ENCODE measurements at regions not wholly inside any gene's neighbourhood (a gene's known extent, or its start where the extent isn't known, plus 50 kb on each side); places are given as distances from the start of the nearest gene placed in this dataset.

DNA sequence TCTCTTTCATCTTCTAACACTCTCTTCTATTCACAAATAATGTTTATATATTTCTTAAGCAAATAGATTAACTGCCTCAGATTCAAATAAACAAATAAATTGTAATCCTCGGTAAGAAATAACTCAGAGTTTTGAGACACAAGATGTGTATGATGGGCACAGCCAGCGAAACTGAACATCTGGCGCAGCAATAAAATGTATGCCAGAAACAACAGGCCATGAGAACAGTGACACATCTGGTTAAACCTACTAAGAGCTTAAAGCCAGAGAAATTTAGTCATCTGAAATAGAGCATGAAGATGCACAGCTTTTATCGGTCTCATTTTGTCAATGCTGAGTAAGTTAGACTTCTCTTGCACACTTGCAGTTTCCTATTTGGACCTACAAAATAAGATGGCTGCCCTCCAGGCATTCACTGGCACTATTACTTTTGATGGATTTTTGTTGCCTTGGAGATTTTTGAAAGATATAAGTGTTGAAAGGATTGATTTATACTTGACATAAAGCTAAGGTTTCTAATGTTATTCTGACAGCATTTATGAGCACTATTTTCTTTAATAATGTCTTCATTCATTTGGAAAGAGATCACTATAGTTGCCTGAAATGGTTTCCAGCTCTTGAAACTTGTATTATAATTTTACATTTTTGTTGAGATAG lies 1444.0 kb downstream of the PCDH18 start:
- H3K27me3 ChIP-seq (ENCODE audit: control insufficient read depth, insufficient read depth, low read length) = no peaks in the 10 kb centered on the region
- no peaks in the 10 kb centered on the region for H3K4me1 ChIP-seq
- TF ChIP-seq, protein P1, sequence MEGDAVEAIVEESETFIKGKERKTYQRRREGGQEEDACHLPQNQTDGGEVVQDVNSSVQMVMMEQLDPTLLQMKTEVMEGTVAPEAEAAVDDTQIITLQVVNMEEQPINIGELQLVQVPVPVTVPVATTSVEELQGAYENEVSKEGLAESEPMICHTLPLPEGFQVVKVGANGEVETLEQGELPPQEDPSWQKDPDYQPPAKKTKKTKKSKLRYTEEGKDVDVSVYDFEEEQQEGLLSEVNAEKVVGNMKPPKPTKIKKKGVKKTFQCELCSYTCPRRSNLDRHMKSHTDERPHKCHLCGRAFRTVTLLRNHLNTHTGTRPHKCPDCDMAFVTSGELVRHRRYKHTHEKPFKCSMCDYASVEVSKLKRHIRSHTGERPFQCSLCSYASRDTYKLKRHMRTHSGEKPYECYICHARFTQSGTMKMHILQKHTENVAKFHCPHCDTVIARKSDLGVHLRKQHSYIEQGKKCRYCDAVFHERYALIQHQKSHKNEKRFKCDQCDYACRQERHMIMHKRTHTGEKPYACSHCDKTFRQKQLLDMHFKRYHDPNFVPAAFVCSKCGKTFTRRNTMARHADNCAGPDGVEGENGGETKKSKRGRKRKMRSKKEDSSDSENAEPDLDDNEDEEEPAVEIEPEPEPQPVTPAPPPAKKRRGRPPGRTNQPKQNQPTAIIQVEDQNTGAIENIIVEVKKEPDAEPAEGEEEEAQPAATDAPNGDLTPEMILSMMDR (IDR thresholded peaks at IDR 0.05) = no peak
- no peak overlapping the region for H3K27ac ChIP-seq
- H3K79me2 ChIP-seq = no peaks in the 10 kb centered on the region
- no peak overlapping the region for H2AFZ ChIP-seq
- no peak overlapping the region for H3K4me3 ChIP-seq (ENCODE audit: low read depth, low read length)
- H3K4me2 ChIP-seq (ENCODE audit: low read length) = no peak overlapping the region
- H3K9ac ChIP-seq = no peak overlapping the region
- H3K9me3 ChIP-seq (ENCODE audit: control insufficient read depth, low read length) = no peaks in the 10 kb centered on the region
- no peaks in the 10 kb centered on the region for H3K36me3 ChIP-seq (ENCODE audit: control insufficient read depth, insufficient read depth, low read length)

DNA sequence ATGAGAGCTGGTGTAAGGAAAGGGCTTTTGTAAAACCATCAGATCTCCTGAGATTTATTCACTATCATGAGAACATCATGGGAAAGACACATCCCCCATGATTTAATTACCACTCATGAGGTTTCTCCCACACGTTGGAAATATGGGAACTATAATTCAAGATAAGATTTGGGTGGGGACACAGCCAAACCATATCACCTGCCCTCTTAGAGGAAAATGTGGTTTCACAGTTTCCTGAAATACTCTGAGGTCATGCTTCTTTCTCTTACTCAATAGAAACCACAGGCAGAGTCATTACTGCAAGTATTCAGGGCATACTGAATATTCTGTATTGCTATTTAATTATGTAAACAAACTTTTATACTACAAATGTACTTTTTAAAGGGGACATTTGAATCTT lies 1453.3 kb downstream of the PCDH18 start:
- Histone ChIP-seq H3K9me3 (ENCODE audit: control insufficient read depth, low read length) (no peaks in the 10 kb centered on the region), H3K36me3 (ENCODE audit: control insufficient read depth, insufficient read depth, low read length) (no peaks in the 10 kb centered on the region), H3K4me1 (no peaks in the 10 kb centered on the region), H3K27me3 (ENCODE audit: control insufficient read depth, insufficient read depth, low read length) (no peaks in the 10 kb centered on the region), H2AFZ (no peak overlapping the region), H3K79me2 (no peaks in the 10 kb centered on the region), H3K27ac (no peak overlapping the region), H3K4me2 (ENCODE audit: low read length) (no peak overlapping the region), H3K9ac (no peak overlapping the region), H3K4me3 (ENCODE audit: low read depth, low read length) (no peak overlapping the region)
- TF ChIP-seq, protein P1 (IDR thresholded peaks at IDR 0.05) = no peak

DNA sequence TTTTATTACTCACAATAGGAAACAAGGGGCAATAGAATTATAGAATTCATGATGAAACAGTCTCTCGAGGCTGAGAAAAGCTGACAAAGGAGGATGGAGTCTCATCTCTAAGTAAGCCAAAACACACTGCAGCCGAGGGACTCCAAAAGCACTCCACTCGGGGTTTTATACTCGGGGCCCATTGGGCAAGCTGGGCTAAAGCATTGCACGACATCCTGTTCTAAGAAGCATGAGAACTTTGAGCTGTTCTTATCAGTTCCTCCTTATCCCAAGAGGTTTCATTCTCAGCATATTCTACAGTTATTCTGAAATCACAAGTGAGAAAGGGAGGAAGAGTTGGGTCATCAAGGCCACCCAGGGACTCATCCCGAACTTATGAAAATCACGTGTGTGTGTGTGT lies 1475.5 kb downstream of the PCDH18 start:
- Histone ChIP-seq H3K27ac (no peak overlapping the region), H3K4me2 (ENCODE audit: low read length) (no peak overlapping the region), H3K9me3 (ENCODE audit: control insufficient read depth, low read length) (no peaks in the 10 kb centered on the region), H3K36me3 (ENCODE audit: control insufficient read depth, insufficient read depth, low read length) (no peaks in the 10 kb centered on the region), H3K4me1 (no peaks in the 10 kb centered on the region), H3K27me3 (ENCODE audit: control insufficient read depth, insufficient read depth, low read length) (no peaks in the 10 kb centered on the region), H2AFZ (no peak overlapping the region), H3K9ac (no peak overlapping the region), H3K4me3 (ENCODE audit: low read depth, low read length) (no peak overlapping the region), H3K79me2 (no peaks in the 10 kb centered on the region)
- TF ChIP-seq, protein P1 (IDR thresholded peaks at IDR 0.05) = no peak

DNA sequence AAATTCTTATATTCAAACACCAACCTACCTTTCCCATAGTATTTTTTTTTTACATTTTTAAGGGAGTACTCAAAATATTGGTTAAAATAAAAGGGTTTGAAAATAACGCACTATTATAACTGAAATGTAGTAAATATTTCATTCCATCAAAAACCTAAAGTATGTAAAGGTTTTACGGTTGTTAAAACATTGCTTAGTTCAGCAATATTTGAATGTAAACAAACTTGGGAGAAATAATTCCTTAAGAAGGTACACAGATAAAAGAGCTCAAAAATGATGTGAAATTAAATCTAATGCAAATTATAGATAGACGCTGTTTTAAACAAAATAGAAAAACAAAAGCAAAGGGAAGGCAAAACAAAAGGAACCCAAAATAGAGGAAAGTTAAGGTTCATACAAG lies 1476.9 kb downstream of the PCDH18 start:
- TF ChIP-seq, protein P1 (IDR thresholded peaks at IDR 0.05) = no peak
- Histone ChIP-seq H3K9me3 (ENCODE audit: control insufficient read depth, low read length) (no peaks in the 10 kb centered on the region), H3K9ac (no peak overlapping the region), H2AFZ (no peak overlapping the region), H3K4me1 (no peaks in the 10 kb centered on the region), H3K27me3 (ENCODE audit: control insufficient read depth, insufficient read depth, low read length) (no peaks in the 10 kb centered on the region), H3K79me2 (no peaks in the 10 kb centered on the region), H3K36me3 (ENCODE audit: control insufficient read depth, insufficient read depth, low read length) (no peaks in the 10 kb centered on the region), H3K4me2 (ENCODE audit: low read length) (no peak overlapping the region), H3K4me3 (ENCODE audit: low read depth, low read length) (no peak overlapping the region), H3K27ac (no peak overlapping the region)

DNA sequence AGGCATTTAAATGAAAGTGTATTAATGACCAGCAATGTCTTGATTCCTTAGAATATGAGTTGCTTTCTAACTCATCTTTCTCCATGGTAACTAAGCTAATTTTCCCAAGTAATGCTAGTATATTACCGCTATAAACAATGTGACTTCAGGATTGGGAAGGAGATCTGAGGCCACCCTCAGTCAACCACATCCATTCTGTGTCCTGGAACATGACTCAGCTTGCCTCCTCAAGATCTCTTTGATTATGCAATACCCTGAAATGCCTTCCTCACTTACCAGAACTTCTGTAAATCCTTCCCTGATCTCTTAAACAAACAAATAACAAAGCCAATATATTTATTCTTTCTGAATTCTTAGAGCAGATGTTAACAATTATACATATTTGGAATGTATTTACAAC lies 1495.5 kb downstream of the PCDH18 start:
- no peak overlapping the region for H3K27ac ChIP-seq
- no peaks in the 10 kb centered on the region for H3K27me3 ChIP-seq (ENCODE audit: control insufficient read depth, insufficient read depth, low read length)
- H3K36me3 ChIP-seq (ENCODE audit: control insufficient read depth, insufficient read depth, low read length) = no peaks in the 10 kb centered on the region
- no peaks in the 10 kb centered on the region for H3K9me3 ChIP-seq (ENCODE audit: control insufficient read depth, low read length)
- H3K79me2 ChIP-seq = no peaks in the 10 kb centered on the region
- no peak overlapping the region for H3K4me3 ChIP-seq (ENCODE audit: low read depth, low read length)
- no peak overlapping the region for H3K9ac ChIP-seq
- no peak overlapping the region for H3K4me2 ChIP-seq (ENCODE audit: low read length)
- no peaks in the 10 kb centered on the region for H3K4me1 ChIP-seq
- TF ChIP-seq, protein P1 (IDR thresholded peaks at IDR 0.05) = no peak
- H2AFZ ChIP-seq = no peak overlapping the region

Data from parathyroid adenoma (tissue), 2 donors.